Caco-2 (cell line): ENCODE measurements at regions not wholly inside any gene's neighbourhood (a gene's known extent, or its start where the extent isn't known, plus 50 kb on each side); places are given as distances from the start of the nearest gene placed in this dataset.

Experiments
- BruUV-seq: library from RNA; stranded (reverse); fragments of 400-500 nt; replicated peaks from 2 replicates; lab custom pipeline; 2021; lab: Mats Ljungman, UMichigan
- CTCF ChIA-PET: fragments of 300-600 bp; sonication (Branson Sonifier 250); formaldehyde crosslinking; loops from one replicate; lab custom pipeline; 2022; ENCODE audit warnings: antibody characterized with exemption; lab: Charles Lee
- POLR2A ChIA-PET: fragments of 300-600 bp; sonication (Branson Sonifier 250); formaldehyde crosslinking; loops from one replicate; lab custom pipeline; 2022; ENCODE audit warnings: antibody characterized with exemption; lab: Charles Lee
- DNase-seq, 2 experiments: peaks; one replicate each; pipeline versions ENCODE4 v3.0.0 to v3.0.0-alpha.2; 2020 to 2022
- H3K27me3 ChIP-seq: replicated peaks from 2 replicates; pipeline ENCODE4 v1.6.0; 2011; ENCODE audit warnings: low read length; ENCODE audit not compliant: control insufficient read depth, insufficient read depth
- H3K36me3 ChIP-seq: 2 replicates; pipeline ENCODE4 v1.5.1; 2011; ENCODE audit warnings: low read length; ENCODE audit not compliant: control insufficient read depth, insufficient read depth
- H3K4me1 ChIP-seq: fragments of 250-450 bp; sonication (Bioruptor Pico); 2 replicates; pipeline ENCODE4 v1.5.1; 2020; ENCODE audit warnings: mild to moderate bottlenecking
- H3K4me3 ChIP-seq: 2 replicates; pipeline ENCODE4 v1.5.1; 2011; ENCODE audit warnings: low read depth, mild to moderate bottlenecking, control low read depth, low read length
- H3K9me3 ChIP-seq: fragments of 250-450 bp; sonication (Bioruptor Pico); 2 replicates; pipeline ENCODE4 v1.5.1; 2020; ENCODE audit warnings: mild to moderate bottlenecking, moderate library complexity
- H3K27ac Mint-ChIP-seq: one replicate; pipeline ENCODE4 v1.8.0; 2022; ENCODE audit warnings: mixed read lengths; ENCODE audit not compliant: unreplicated experiment
- H3K27me3 Mint-ChIP-seq: one replicate; pipeline ENCODE4 v1.8.0; 2022; ENCODE audit warnings: mixed read lengths; ENCODE audit not compliant: insufficient read depth, unreplicated experiment
- H3K36me3 Mint-ChIP-seq: one replicate; pipeline ENCODE4 v1.8.0; 2022; ENCODE audit warnings: mild to moderate bottlenecking, mixed read lengths; ENCODE audit not compliant: insufficient read depth, unreplicated experiment
- H3K4me1 Mint-ChIP-seq: one replicate; pipeline ENCODE4 v1.8.0; 2022; ENCODE audit warnings: low read depth, mixed read lengths; ENCODE audit not compliant: unreplicated experiment
- H3K4me3 Mint-ChIP-seq: one replicate; pipeline ENCODE4 v1.8.0; 2022; ENCODE audit warnings: mild to moderate bottlenecking, moderate library complexity, mixed read lengths; ENCODE audit not compliant: unreplicated experiment
- H3K9me3 Mint-ChIP-seq: one replicate; pipeline ENCODE4 v1.8.0; 2022; ENCODE audit warnings: mixed read lengths; ENCODE audit not compliant: unreplicated experiment
- intact Hi-C: fragments of 100-400 bp; cut with micrococcal nuclease; formaldehyde crosslinking; loops from one replicate; pipeline ENCODE4 v1.10.0; 2022; ENCODE audit not compliant: unreplicated experiment
- TF ChIP-seq, protein P1 (sequence below), 2 experiments: fragments of 200-600 bp in 1 of 2; IDR thresholded peaks; 1 replicate in 1 of 2; 2 replicates in 1 of 2; pipeline versions ENCODE4 v1.5.1 to v1.8.0; 2011 to 2022; ENCODE audit warnings: antibody characterized with exemption in 1 of 2, control low read depth in 1 of 2, inconsistent platforms in 1 of 2, low read depth in 1 of 2, low read length in 1 of 2, mild to moderate bottlenecking in 1 of 2, moderate library complexity in 1 of 2; ENCODE audit not compliant: insufficient read depth in 1 of 2, severe bottlenecking in 1 of 2, unreplicated experiment in 1 of 2

DNA sequence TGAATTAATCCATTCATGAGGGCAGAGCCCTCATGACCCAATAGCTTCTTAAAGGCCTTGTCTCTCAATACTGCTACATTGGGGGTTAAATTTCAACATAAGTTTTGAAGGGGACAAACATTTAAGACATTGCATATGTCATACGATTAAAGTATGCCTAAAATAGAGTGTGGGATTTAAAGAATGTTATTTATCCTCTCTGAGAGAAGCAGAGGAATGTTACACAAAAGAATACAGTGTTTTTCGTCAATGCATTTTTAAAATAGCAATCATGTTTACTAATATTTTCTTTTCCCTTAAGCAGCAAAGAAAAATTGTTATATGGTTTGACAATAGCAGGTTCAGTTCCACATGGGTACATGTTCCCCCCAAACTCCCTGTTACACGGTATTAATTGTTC is 363.1 kb downstream of the NUP35 start:
- Histone ChIP-seq H3K9me3 (no peaks in the 10 kb centered on the region), H3K36me3 (no peaks in the 10 kb centered on the region)

DNA sequence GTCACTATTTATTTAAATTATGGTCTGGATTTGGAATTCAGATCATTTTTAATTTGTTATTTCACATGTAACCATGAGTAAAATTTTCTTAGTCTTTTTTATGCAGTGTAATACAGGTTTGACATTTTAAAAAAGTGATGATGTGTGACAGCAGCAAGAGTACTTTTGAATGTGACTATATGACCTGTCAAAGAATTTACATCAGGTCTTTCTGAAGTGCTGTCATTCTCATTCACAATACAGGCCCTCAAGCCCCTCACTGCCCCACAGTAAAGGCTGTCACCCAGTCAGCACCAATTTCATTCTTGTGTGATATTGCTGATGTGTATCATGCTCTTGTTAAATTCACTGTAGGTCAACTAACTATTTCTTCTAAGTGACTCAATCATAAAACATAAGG is 364.2 kb downstream of the NUP35 start:
- no peaks in the 10 kb centered on the region for H3K27me3 Mint-ChIP-seq
- no peaks in the 10 kb centered on the region for H3K9me3 Mint-ChIP-seq
- Histone ChIP-seq H3K4me3 (no peak overlapping the region), H3K4me1 (0 out of 2 replicates have a peak, but pooled peaks cover 3% of the 10 kb centered on the region), H3K36me3 (no peaks in the 10 kb centered on the region), H3K9me3 (no peaks in the 10 kb centered on the region), H3K27me3 (no peaks in the 10 kb centered on the region)
- H3K27ac Mint-ChIP-seq: no peak overlapping the region
- no peaks in the 10 kb centered on the region for H3K4me1 Mint-ChIP-seq
- ChIA-PET POLR2A (no interaction called here), CTCF (no interaction called here)
- BruUV-seq: no TSS peak
- no peak for DNase-seq
- TF ChIP-seq, protein P1, sequence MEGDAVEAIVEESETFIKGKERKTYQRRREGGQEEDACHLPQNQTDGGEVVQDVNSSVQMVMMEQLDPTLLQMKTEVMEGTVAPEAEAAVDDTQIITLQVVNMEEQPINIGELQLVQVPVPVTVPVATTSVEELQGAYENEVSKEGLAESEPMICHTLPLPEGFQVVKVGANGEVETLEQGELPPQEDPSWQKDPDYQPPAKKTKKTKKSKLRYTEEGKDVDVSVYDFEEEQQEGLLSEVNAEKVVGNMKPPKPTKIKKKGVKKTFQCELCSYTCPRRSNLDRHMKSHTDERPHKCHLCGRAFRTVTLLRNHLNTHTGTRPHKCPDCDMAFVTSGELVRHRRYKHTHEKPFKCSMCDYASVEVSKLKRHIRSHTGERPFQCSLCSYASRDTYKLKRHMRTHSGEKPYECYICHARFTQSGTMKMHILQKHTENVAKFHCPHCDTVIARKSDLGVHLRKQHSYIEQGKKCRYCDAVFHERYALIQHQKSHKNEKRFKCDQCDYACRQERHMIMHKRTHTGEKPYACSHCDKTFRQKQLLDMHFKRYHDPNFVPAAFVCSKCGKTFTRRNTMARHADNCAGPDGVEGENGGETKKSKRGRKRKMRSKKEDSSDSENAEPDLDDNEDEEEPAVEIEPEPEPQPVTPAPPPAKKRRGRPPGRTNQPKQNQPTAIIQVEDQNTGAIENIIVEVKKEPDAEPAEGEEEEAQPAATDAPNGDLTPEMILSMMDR (IDR thresholded peaks at IDR 0.05; ENCODE audit: insufficient read depth in 1 of 2, low read depth in 1 of 2, low read length in 1 of 2, severe bottlenecking in 1 of 2, unreplicated experiment in 1 of 2): no peak
- no peaks in the 10 kb centered on the region for H3K36me3 Mint-ChIP-seq
- no peak overlapping the region for H3K4me3 Mint-ChIP-seq
- intact Hi-C loops: no loop called here

More for the DNA sequence above, 363.1 kb downstream of the NUP35 start:
- no peak overlapping the region for H3K27ac Mint-ChIP-seq
- Histone ChIP-seq H3K4me1 (0 out of 2 replicates have a peak, but pooled peaks cover 3% of the 10 kb centered on the region), H3K4me3 (no peak overlapping the region), H3K27me3 (no peaks in the 10 kb centered on the region)
- DNase-seq: no peak
- ChIA-PET POLR2A (no interaction called here), CTCF (no interaction called here)
- TF ChIP-seq, protein P1 (IDR thresholded peaks at IDR 0.05; ENCODE audit: insufficient read depth in 1 of 2, low read depth in 1 of 2, low read length in 1 of 2, severe bottlenecking in 1 of 2, unreplicated experiment in 1 of 2): no peak
- no peak overlapping the region for H3K4me3 Mint-ChIP-seq
- H3K27me3 Mint-ChIP-seq: no peaks in the 10 kb centered on the region
- no peaks in the 10 kb centered on the region for H3K9me3 Mint-ChIP-seq
- no TSS peak for BruUV-seq
- no peaks in the 10 kb centered on the region for H3K4me1 Mint-ChIP-seq
- intact Hi-C loops: no loop called here
- H3K36me3 Mint-ChIP-seq: no peaks in the 10 kb centered on the region

DNA sequence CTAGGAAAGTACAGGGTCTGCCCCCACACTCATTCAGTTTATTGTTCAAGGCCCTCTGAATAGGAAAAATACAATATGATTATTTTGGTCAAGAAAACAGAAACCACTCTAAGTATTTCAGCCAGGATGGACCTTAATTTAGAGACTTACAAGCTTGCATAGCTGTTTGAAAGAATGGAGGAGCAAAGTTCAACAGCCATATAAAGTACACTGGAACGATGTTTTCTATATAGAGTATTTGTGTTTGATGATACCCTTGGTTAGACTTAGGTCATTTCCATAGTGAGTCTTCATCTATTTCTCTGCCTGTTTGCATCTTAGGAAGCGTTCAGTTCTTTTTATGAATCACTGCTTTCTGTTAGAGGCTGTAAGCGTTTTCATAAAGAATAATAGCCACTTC is 366.2 kb downstream of the NUP35 start:
- intact Hi-C loops: loop anchor here (10.0 kb wide), 1 partner anchor 196 kb away; no protein-coding TSS in a partner anchor
- Histone ChIP-seq H3K36me3 (no peaks in the 10 kb centered on the region), H3K4me3 (no peak overlapping the region), H3K27me3 (no peaks in the 10 kb centered on the region), H3K9me3 (no peaks in the 10 kb centered on the region), H3K4me1 (0 out of 2 replicates have a peak, but pooled peaks cover 3% of the 10 kb centered on the region)
- no peak for DNase-seq
- Mint-ChIP-seq H3K36me3 (no peaks in the 10 kb centered on the region), H3K27ac (no peak overlapping the region), H3K4me1 (no peaks in the 10 kb centered on the region), H3K4me3 (no peak overlapping the region), H3K9me3 (no peaks in the 10 kb centered on the region), H3K27me3 (no peaks in the 10 kb centered on the region)
- BruUV-seq: no TSS peak
- CTCF ChIA-PET: no interaction called here
- TF ChIP-seq, protein P1 (IDR thresholded peaks at IDR 0.05; ENCODE audit: insufficient read depth in 1 of 2, low read depth in 1 of 2, low read length in 1 of 2, severe bottlenecking in 1 of 2, unreplicated experiment in 1 of 2): no peak
- POLR2A ChIA-PET: no interaction called here
